CD4-positive, alpha-beta memory T cell (primary cell): ENCODE measurements at regions not wholly inside any gene's neighbourhood (a gene's known extent, or its start where the extent isn't known, plus 50 kb on each side); places are given as distances from the start of the nearest gene placed in this dataset.

Experiments
- CTCF ChIA-PET: fragments of 350-600 bp; sonication (Branson Sonifier 250); formaldehyde crosslinking; loops from one replicate; lab custom pipeline; 2021; ENCODE audit warnings: inconsistent platforms; ENCODE audit not compliant: partially characterized antibody; lab: Charles Lee
- POLR2A ChIA-PET: fragments of 350-600 bp; sonication (Branson Sonifier 250); formaldehyde crosslinking; loops from one replicate; lab custom pipeline; 2021; ENCODE audit not compliant: partially characterized antibody; lab: Charles Lee
- DNase-seq, 5 donors: peaks; one replicate each; pipeline versions ENCODE4 v3.0.0 to v3.0.0-alpha.2; 2020 to 2022; ENCODE audit warnings: mixed read lengths in 1 of 5
- H3K27ac ChIP-seq: one replicate; pipeline ENCODE4 v1.7.0; 2013; ENCODE audit warnings: low read depth, low read length
- H3K27me3 ChIP-seq: 2 replicates; pipeline ENCODE4 v1.7.0; 2013; ENCODE audit warnings: mild to moderate bottlenecking, low read length, moderate library complexity; ENCODE audit not compliant: insufficient read depth
- H3K36me3 ChIP-seq: 2 replicates; pipeline ENCODE4 v1.7.0; 2013; ENCODE audit warnings: mild to moderate bottlenecking, low read length, moderate library complexity; ENCODE audit not compliant: insufficient read depth
- H3K4me1 ChIP-seq: 2 replicates; pipeline ENCODE4 v1.7.0; 2013; ENCODE audit warnings: mild to moderate bottlenecking, low read length, moderate library complexity; ENCODE audit not compliant: insufficient read depth
- H3K4me3 ChIP-seq, 2 donors: one replicate each; pipeline ENCODE4 v1.7.0; 2013; ENCODE audit warnings: low read length in 2 of 2, mild to moderate bottlenecking in 1 of 2
- H3K9me3 ChIP-seq, 2 donors: one replicate each; pipeline ENCODE4 v1.7.0; 2013; ENCODE audit warnings: low read length in 2 of 2, control low read depth in 1 of 2; ENCODE audit not compliant: control insufficient read depth in 1 of 2
- H3K27ac Mint-ChIP-seq, 7 donors: one replicate each; pipeline ENCODE4 v1.8.0; 2020 to 2021; ENCODE audit warnings: mixed read lengths in 7 of 7, mild to moderate bottlenecking in 6 of 7, inconsistent platforms in 3 of 7, moderate library complexity in 3 of 7
- H3K27me3 Mint-ChIP-seq, 2 donors: one replicate each; pipeline ENCODE4 v1.8.0; 2020 to 2021; ENCODE audit warnings: mixed read lengths in 2 of 2
- H3K36me3 Mint-ChIP-seq, 2 donors: one replicate each; pipeline ENCODE4 v1.8.0; 2020 to 2021; ENCODE audit warnings: mixed read lengths in 2 of 2, inconsistent platforms in 1 of 2, mild to moderate bottlenecking in 1 of 2
- H3K4me1 Mint-ChIP-seq, 4 donors: one replicate each; pipeline ENCODE4 v1.8.0; 2020 to 2021; ENCODE audit warnings: mixed read lengths in 4 of 4, mild to moderate bottlenecking in 1 of 4
- H3K4me3 Mint-ChIP-seq, 8 donors: one replicate each; pipeline ENCODE4 v1.8.0; 2020 to 2021; ENCODE audit warnings: mixed read lengths in 8 of 8, mild to moderate bottlenecking in 7 of 8, moderate library complexity in 6 of 8, inconsistent platforms in 3 of 8
- H3K9me3 Mint-ChIP-seq, 8 donors: one replicate each; pipeline ENCODE4 v1.8.0; 2020 to 2021; ENCODE audit warnings: mixed read lengths in 8 of 8, mild to moderate bottlenecking in 5 of 8, inconsistent platforms in 3 of 8, moderate library complexity in 1 of 8
- intact Hi-C: fragments of 100-400 bp; cut with micrococcal nuclease; formaldehyde crosslinking; loops from one replicate; pipeline ENCODE4 v1.15.1; 2023

GRCh38 chr2:38441346-38441745 lies 64.3 kb upstream of the ATL2 start:
- no peaks in the 10 kb centered on the region for H3K9me3 ChIP-seq
- peaks cover 10 to 20% of the 10 kb centered on the region in 2 donors for H3K27me3 Mint-ChIP-seq
- no peaks in the 10 kb centered on the region for H3K36me3 Mint-ChIP-seq
- no peak overlapping the region for H3K4me3 ChIP-seq
- no peaks in the 10 kb centered on the region for H3K4me1 ChIP-seq
- peak overlapping the region in 1 of 7 donors; percentile 49 for H3K27ac Mint-ChIP-seq
- H3K27me3 ChIP-seq = no peaks in the 10 kb centered on the region
- H3K4me3 Mint-ChIP-seq = no peak overlapping the region
- no peaks in the 10 kb centered on the region for H3K9me3 Mint-ChIP-seq
- H3K27ac ChIP-seq = no peak overlapping the region
- ChIA-PET CTCF (no interaction called here), POLR2A (no interaction called here)
- H3K36me3 ChIP-seq = no peaks in the 10 kb centered on the region
- intact Hi-C loops = no loop called here
- no peaks in the 10 kb centered on the region for H3K4me1 Mint-ChIP-seq
- no peak for DNase-seq

- H3K9me3 Mint-ChIP-seq = no peaks in the 10 kb centered on the region
- no peak overlapping the region for H3K4me3 Mint-ChIP-seq
Measured at GRCh38 chr2:38440655-38441054, 63.6 kb upstream of the ATL2 start.

GRCh38 chr2:38439863-38440262 lies 62.8 kb upstream of the ATL2 start:
- Histone ChIP-seq H3K27ac (no peak overlapping the region), H3K9me3 (no peaks in the 10 kb centered on the region), H3K4me3 (no peak overlapping the region), H3K36me3 (no peaks in the 10 kb centered on the region), H3K27me3 (no peaks in the 10 kb centered on the region), H3K4me1 (no peaks in the 10 kb centered on the region)
- Mint-ChIP-seq H3K36me3 (no peaks in the 10 kb centered on the region), H3K27me3 (peaks cover 10 to 26% of the 10 kb centered on the region in 2 donors), H3K4me1 (no peaks in the 10 kb centered on the region), H3K27ac (no peak overlapping the region), H3K9me3 (no peaks in the 10 kb centered on the region), H3K4me3 (no peak overlapping the region)
- DNase-seq = no peak
- intact Hi-C loops = no loop called here
- ChIA-PET CTCF (no interaction called here), POLR2A (no interaction called here)

More at GRCh38 chr2:38440655-38441054, 63.6 kb upstream of the ATL2 start:
- CTCF ChIA-PET = no interaction called here
- Histone ChIP-seq H3K4me1 (no peaks in the 10 kb centered on the region), H3K9me3 (no peaks in the 10 kb centered on the region), H3K36me3 (no peaks in the 10 kb centered on the region), H3K27ac (no peak overlapping the region), H3K4me3 (no peak overlapping the region), H3K27me3 (no peaks in the 10 kb centered on the region)
- POLR2A ChIA-PET = no interaction called here
- no peak for DNase-seq
- H3K4me1 Mint-ChIP-seq = no peaks in the 10 kb centered on the region
- no peak overlapping the region for H3K27ac Mint-ChIP-seq
- peaks cover 10 to 25% of the 10 kb centered on the region in 2 donors for H3K27me3 Mint-ChIP-seq
- H3K36me3 Mint-ChIP-seq = no peaks in the 10 kb centered on the region
- intact Hi-C loops = no loop called here

- CTCF ChIA-PET = no interaction called here
- H3K27me3 Mint-ChIP-seq = peaks cover 10 to 26% of the 10 kb centered on the region in 2 donors
Measured at GRCh38 chr2:38438883-38439612, 62.0 kb upstream of the ATL2 start.

GRCh38 chr2:38438133-38438882 lies 61.2 kb upstream of the ATL2 start:
- Mint-ChIP-seq H3K36me3 (no peaks in the 10 kb centered on the region), H3K9me3 (peaks cover 0 to 3% (median 0%) of the 10 kb centered on the region in 8 donors), H3K27me3 (peaks cover 10 to 26% of the 10 kb centered on the region in 2 donors), H3K4me1 (no peaks in the 10 kb centered on the region), H3K4me3 (no peak overlapping the region), H3K27ac (no peak overlapping the region)
- Histone ChIP-seq H3K27me3 (no peaks in the 10 kb centered on the region), H3K4me3 (no peak overlapping the region), H3K9me3 (no peaks in the 10 kb centered on the region), H3K4me1 (no peaks in the 10 kb centered on the region), H3K27ac (no peak overlapping the region), H3K36me3 (no peaks in the 10 kb centered on the region)
- POLR2A ChIA-PET = no interaction called here
- CTCF ChIA-PET = interaction anchor here (0.7 kb wide), 1 partner anchor 1137 kb away, joined by 3 read pairs; no protein-coding TSS in a partner anchor
- no peak for DNase-seq
- intact Hi-C loops = no loop called here

More at GRCh38 chr2:38438883-38439612, 62.0 kb upstream of the ATL2 start:
- Mint-ChIP-seq H3K27ac (no peak overlapping the region), H3K4me1 (no peaks in the 10 kb centered on the region), H3K36me3 (no peaks in the 10 kb centered on the region), H3K4me3 (no peak overlapping the region), H3K9me3 (peaks cover 0 to 3% (median 0%) of the 10 kb centered on the region in 8 donors)
- DNase-seq = no peak
- H3K4me3 ChIP-seq = no peak overlapping the region
- no peak overlapping the region for H3K27ac ChIP-seq
- POLR2A ChIA-PET = no interaction called here
- H3K27me3 ChIP-seq = no peaks in the 10 kb centered on the region
- H3K9me3 ChIP-seq = no peaks in the 10 kb centered on the region
- H3K4me1 ChIP-seq = no peaks in the 10 kb centered on the region
- H3K36me3 ChIP-seq = no peaks in the 10 kb centered on the region
- intact Hi-C loops = no loop called here

- Histone ChIP-seq H3K4me3 (no peak overlapping the region), H3K27ac (no peak overlapping the region), H3K4me1 (no peaks in the 10 kb centered on the region), H3K36me3 (no peaks in the 10 kb centered on the region), H3K27me3 (no peaks in the 10 kb centered on the region), H3K9me3 (no peaks in the 10 kb centered on the region)
- no peak for DNase-seq
- Mint-ChIP-seq H3K4me3 (no peak overlapping the region), H3K27ac (peak overlapping the region in 1 of 7 donors; percentile 19), H3K4me1 (no peaks in the 10 kb centered on the region), H3K36me3 (no peaks in the 10 kb centered on the region), H3K27me3 (peaks cover 6 to 17% of the 10 kb centered on the region in 2 donors), H3K9me3 (peaks cover 0 to 3% (median 0%) of the 10 kb centered on the region in 8 donors)
- ChIA-PET CTCF (no interaction called here), POLR2A (no interaction called here)
- intact Hi-C loops = no loop called here
Measured at GRCh38 chr2:38436227-38436664, 59.2 kb upstream of the ATL2 start.

- Mint-ChIP-seq H3K9me3 (peaks cover 0 to 3% (median 0%) of the 10 kb centered on the region in 8 donors), H3K27me3 (peaks cover 3 to 12% of the 10 kb centered on the region in 2 donors), H3K36me3 (no peaks in the 10 kb centered on the region), H3K4me3 (no peak overlapping the region), H3K27ac (no peak overlapping the region), H3K4me1 (no peaks in the 10 kb centered on the region)
- H3K27ac ChIP-seq = no peak overlapping the region
- intact Hi-C loops = no loop called here
- H3K4me3 ChIP-seq = no peak overlapping the region
- POLR2A ChIA-PET = no interaction called here
- no peaks in the 10 kb centered on the region for H3K36me3 ChIP-seq
- H3K4me1 ChIP-seq = no peaks in the 10 kb centered on the region
- DNase-seq = no peak
- CTCF ChIA-PET = interaction anchor here (0.9 kb wide), 1 partner anchor 11 kb away, joined by 3 read pairs; no protein-coding TSS in a partner anchor
- H3K9me3 ChIP-seq = no peaks in the 10 kb centered on the region
- no peaks in the 10 kb centered on the region for H3K27me3 ChIP-seq
Measured at GRCh38 chr2:38435775-38436174, 58.7 kb upstream of the ATL2 start.
